ENCODE measurements at regions not wholly inside any gene's neighbourhood (a gene's known extent, or its start where the extent isn't known, plus 50 kb on each side); places are given as distances from the start of the nearest gene placed in this dataset.

DNA sequence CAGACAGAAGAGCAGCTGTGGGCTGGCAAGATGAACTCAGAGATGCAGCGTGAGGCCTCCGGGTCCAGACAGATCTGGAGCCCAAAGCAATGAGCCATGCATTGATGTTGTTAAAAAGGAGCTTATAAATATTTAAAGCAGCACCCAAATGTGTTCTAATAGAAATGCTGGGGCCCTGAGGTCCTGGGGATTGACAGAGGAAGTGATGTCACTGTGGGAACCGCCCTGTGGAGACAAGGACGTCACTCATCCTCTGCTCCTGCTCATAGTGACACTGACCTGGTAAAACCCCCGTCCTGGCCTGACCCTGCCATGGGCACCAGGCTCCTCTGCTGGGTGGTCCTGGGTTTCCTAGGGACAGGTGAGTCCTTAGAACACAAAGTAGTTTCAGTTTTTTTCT lies 197.0 kb upstream of the PRSS58 start:
- TF ChIP-seq, protein P1, sequence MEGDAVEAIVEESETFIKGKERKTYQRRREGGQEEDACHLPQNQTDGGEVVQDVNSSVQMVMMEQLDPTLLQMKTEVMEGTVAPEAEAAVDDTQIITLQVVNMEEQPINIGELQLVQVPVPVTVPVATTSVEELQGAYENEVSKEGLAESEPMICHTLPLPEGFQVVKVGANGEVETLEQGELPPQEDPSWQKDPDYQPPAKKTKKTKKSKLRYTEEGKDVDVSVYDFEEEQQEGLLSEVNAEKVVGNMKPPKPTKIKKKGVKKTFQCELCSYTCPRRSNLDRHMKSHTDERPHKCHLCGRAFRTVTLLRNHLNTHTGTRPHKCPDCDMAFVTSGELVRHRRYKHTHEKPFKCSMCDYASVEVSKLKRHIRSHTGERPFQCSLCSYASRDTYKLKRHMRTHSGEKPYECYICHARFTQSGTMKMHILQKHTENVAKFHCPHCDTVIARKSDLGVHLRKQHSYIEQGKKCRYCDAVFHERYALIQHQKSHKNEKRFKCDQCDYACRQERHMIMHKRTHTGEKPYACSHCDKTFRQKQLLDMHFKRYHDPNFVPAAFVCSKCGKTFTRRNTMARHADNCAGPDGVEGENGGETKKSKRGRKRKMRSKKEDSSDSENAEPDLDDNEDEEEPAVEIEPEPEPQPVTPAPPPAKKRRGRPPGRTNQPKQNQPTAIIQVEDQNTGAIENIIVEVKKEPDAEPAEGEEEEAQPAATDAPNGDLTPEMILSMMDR (IDR thresholded peaks at IDR 0.05 in 8 of 11, conservative IDR thresholded peaks at IDR 0.05 in 3 of 11) = no peak
- TF ChIP-seq POLR2A (IDR thresholded peaks at IDR 0.05) (no peak), POLR2AphosphoS5 (IDR thresholded peaks at IDR 0.05) (no peak)

Data from spleen (tissue), 7 donors.